ENCODE measurements at regions not wholly inside any gene's neighbourhood (a gene's known extent, or its start where the extent isn't known, plus 50 kb on each side); places are given as distances from the start of the nearest gene placed in this dataset.

DNA sequence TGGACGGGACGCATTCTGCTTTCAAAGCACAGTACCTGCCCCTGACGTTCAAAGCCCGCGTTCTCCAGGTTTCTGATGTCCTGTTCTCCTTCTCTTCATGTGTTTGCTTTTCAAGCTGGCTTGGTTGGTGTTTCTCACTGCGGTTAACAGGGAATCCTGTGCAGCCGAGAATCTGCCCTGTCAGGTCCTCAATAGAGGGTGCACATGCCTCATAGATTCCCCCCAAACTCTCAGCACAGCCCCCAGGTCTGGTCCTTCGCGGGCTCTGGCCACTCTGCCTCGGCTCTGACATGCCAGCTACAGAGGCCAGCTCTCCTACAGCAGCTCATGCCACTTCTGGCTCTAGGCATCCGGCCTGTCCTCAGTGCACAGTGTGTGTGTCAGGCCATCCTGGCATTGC is 1343.8 kb downstream of the TBC1D22A start:
- Histone ChIP-seq H3K4me1 (ENCODE audit: control insufficient read depth, insufficient read depth, low read length) (no peaks in the 10 kb centered on the region), H3K27ac (ENCODE audit: extremely low read depth, low read depth, low read length) (no peak overlapping the region), H3K36me3 (ENCODE audit: control insufficient read depth in 2 of 2, insufficient read depth in 1 of 2, low read length in 2 of 2) (no peaks in the 10 kb centered on the region), H3K4me3 (ENCODE audit: low read depth, low read length) (no peak overlapping the region), H3K9me3 (ENCODE audit: control insufficient read depth, insufficient read depth, low read depth, low read length) (peaks cover 5% of the 10 kb centered on the region; the same call in 1 of the 2 replicates)
- ChIA-PET POLR2A (no interaction called here), CTCF (interaction anchor here (0.6 kb wide), 1 partner anchor 285 kb away, joined by 3 read pairs; no protein-coding TSS in a partner anchor)
- TF ChIP-seq ZBTB7A (tag by site-specific recombination; IDR thresholded peaks at IDR 0.05; ENCODE audit: low read depth): no peak
- TF ChIP-seq KLF1 (tag by site-specific recombination; IDR thresholded peaks at IDR 0.05): no peak
- no peak for TF ChIP-seq PRDM1 (tag by site-specific recombination; IDR thresholded peaks at IDR 0.05)
- TF ChIP-seq, protein P1, sequence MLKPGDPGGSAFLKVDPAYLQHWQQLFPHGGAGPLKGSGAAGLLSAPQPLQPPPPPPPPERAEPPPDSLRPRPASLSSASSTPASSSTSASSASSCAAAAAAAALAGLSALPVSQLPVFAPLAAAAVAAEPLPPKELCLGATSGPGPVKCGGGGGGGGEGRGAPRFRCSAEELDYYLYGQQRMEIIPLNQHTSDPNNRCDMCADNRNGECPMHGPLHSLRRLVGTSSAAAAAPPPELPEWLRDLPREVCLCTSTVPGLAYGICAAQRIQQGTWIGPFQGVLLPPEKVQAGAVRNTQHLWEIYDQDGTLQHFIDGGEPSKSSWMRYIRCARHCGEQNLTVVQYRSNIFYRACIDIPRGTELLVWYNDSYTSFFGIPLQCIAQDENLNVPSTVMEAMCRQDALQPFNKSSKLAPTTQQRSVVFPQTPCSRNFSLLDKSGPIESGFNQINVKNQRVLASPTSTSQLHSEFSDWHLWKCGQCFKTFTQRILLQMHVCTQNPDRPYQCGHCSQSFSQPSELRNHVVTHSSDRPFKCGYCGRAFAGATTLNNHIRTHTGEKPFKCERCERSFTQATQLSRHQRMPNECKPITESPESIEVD (tag by site-specific recombination; IDR thresholded peaks at IDR 0.05): no peak
- no peak for TF ChIP-seq ZNF785 (tag by site-specific recombination; IDR thresholded peaks at IDR 0.05)
- no peak for TF ChIP-seq ZNF223 (tag by site-specific recombination; IDR thresholded peaks at IDR 0.05)
- TF ChIP-seq GLI2 (tag by site-specific recombination; IDR thresholded peaks at IDR 0.05; ENCODE audit: borderline replicate concordance, low read depth): no peak
- TF ChIP-seq ZNF654 (tag by site-specific recombination; IDR thresholded peaks at IDR 0.05; ENCODE audit: low read depth): no peak
- TF ChIP-seq, protein P2, sequence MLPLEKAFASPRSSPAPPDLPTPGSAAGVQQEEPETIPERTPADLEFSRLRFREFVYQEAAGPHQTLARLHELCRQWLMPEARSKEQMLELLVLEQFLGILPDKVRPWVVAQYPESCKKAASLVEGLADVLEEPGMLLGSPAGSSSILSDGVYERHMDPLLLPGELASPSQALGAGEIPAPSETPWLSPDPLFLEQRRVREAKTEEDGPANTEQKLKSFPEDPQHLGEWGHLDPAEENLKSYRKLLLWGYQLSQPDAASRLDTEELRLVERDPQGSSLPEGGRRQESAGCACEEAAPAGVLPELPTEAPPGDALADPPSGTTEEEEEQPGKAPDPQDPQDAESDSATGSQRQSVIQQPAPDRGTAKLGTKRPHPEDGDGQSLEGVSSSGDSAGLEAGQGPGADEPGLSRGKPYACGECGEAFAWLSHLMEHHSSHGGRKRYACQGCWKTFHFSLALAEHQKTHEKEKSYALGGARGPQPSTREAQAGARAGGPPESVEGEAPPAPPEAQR (tag by site-specific recombination; IDR thresholded peaks at IDR 0.05): no peak

DNA sequence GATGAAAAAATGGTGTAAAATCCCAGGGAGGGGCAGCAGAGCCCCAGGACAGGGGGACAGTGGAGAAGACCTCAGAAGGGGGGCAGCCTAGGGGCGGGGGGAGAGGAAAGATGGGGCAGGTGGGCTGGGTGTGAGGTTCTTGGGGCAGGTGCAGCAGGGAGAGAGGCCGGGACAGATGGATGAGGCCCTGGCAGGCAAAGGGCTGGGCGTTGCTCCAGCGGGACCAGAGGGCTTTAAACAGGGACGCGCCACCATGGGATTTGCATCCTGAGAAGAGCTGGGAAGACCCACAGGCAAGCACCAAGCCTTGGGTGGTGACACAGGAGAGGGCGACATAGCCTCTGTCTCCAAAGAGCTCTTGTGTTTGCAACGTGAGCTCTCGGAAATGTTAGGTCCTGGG is 1342.8 kb downstream of the TBC1D22A start:
- TF ChIP-seq ZNF202 (tag by site-specific recombination; IDR thresholded peaks at IDR 0.05; ENCODE audit: borderline replicate concordance) (no peak), ZNF571 (tag by site-specific recombination; IDR thresholded peaks at IDR 0.05) (no peak), SP7 (tag by site-specific recombination; IDR thresholded peaks at IDR 0.05) (no peak), ZNF155 (tag by site-specific recombination; IDR thresholded peaks at IDR 0.05) (no peak), ZNF350 (tag by site-specific recombination; IDR thresholded peaks at IDR 0.05) (no peak), ZNF391 (tag by site-specific recombination; IDR thresholded peaks at IDR 0.05; ENCODE audit: borderline replicate concordance, low read depth) (no peak), WT1 (tag by site-specific recombination; IDR thresholded peaks at IDR 0.05) (no peak), ZNF621 (tag by site-specific recombination; IDR thresholded peaks at IDR 0.05) (no peak), SP2 (tag by site-specific recombination; IDR thresholded peaks at IDR 0.05) (no peak), ZNF274 (IDR thresholded peaks at IDR 0.05; ENCODE audit: low read length) (no peak), ZNF274 (tag by site-specific recombination; IDR thresholded peaks at IDR 0.05; ENCODE audit: borderline replicate concordance) (no peak), ZNF416 (tag by site-specific recombination; IDR thresholded peaks at IDR 0.05) (no peak), HOXD13 (CRISPR knock-in tag; IDR thresholded peaks at IDR 0.05; ENCODE audit: borderline replicate concordance) (no peak), ZNF510 (tag by site-specific recombination; IDR thresholded peaks at IDR 0.05; ENCODE audit: insufficient replicate concordance) (no peak), ZNF830 (tag by site-specific recombination; IDR thresholded peaks at IDR 0.05; ENCODE audit: low read depth) (no peak), GLI2 (tag by site-specific recombination; IDR thresholded peaks at IDR 0.05; ENCODE audit: borderline replicate concordance, low read depth) (no peak), ZNF302 (tag by site-specific recombination; IDR thresholded peaks at IDR 0.05; ENCODE audit: low read depth) (no peak), ZNF660 (tag by site-specific recombination; IDR thresholded peaks at IDR 0.05) (no peak)
- TF ChIP-seq, protein P3, sequence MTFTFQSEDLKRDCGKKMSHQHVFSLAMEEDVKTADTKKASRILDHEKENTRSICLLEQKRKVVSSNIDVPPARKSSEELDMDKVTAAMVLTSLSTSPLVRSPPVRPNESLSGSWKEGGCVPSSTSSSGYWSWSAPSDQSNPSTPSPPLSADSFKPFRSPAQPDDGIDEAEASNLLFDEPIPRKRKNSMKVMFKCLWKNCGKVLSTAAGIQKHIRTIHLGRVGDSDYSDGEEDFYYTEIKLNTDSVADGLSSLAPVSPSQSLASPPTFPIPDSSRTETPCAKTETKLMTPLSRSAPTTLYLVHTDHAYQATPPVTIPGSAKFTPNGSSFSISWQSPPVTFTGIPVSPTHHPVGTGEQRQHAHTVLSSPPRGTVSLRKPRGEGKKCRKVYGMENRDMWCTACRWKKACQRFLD (tag by site-specific recombination; IDR thresholded peaks at IDR 0.05): no peak
- TF ChIP-seq, protein P4, sequence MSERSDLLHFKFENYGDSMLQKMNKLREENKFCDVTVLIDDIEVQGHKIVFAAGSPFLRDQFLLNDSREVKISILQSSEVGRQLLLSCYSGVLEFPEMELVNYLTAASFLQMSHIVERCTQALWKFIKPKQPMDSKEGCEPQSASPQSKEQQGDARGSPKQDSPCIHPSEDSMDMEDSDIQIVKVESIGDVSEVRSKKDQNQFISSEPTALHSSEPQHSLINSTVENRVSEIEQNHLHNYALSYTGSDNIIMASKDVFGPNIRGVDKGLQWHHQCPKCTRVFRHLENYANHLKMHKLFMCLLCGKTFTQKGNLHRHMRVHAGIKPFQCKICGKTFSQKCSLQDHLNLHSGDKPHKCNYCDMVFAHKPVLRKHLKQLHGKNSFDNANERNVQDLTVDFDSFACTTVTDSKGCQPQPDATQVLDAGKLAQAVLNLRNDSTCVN (tag by site-specific recombination; optimal IDR thresholded peaks at IDR 0.05): no peak
- CTCF ChIA-PET: no interaction called here

More for the DNA sequence above, 1342.8 kb downstream of the TBC1D22A start:
- Histone ChIP-seq H3K4me3 (ENCODE audit: low read depth, low read length) (no peak overlapping the region), H3K36me3 (ENCODE audit: control insufficient read depth in 2 of 2, insufficient read depth in 1 of 2, low read length in 2 of 2) (no peaks in the 10 kb centered on the region), H3K9me3 (ENCODE audit: control insufficient read depth, insufficient read depth, low read depth, low read length) (peaks cover 5% of the 10 kb centered on the region; the same call in 1 of the 2 replicates), H3K4me1 (ENCODE audit: control insufficient read depth, insufficient read depth, low read length) (no peaks in the 10 kb centered on the region), H3K27ac (ENCODE audit: extremely low read depth, low read depth, low read length) (no peak overlapping the region)
- POLR2A ChIA-PET: no interaction called here
